HEK293 (cell line): ENCODE measurements at regions not wholly inside any gene's neighbourhood (a gene's known extent, or its start where the extent isn't known, plus 50 kb on each side); places are given as distances from the start of the nearest gene placed in this dataset.

Experiments
- CTCF ChIP-seq: fragments of 450-650 bp; formaldehyde crosslinking; IDR thresholded peaks from 2 replicates; pipeline ENCODE4 v1.5.1; 2016; ENCODE audit warnings: missing biosample characterization, missing genetic modification characterization
- GLIS1 ChIP-seq: fragments of 450-650 bp; formaldehyde crosslinking; IDR thresholded peaks from 2 replicates; pipeline ENCODE4 v1.5.1; 2016; ENCODE audit warnings: missing biosample characterization, missing genetic modification characterization
- REST ChIP-seq: fragments of 450-650 bp; formaldehyde crosslinking; IDR thresholded peaks from 2 replicates; pipeline ENCODE4 v1.5.1; 2016; ENCODE audit warnings: missing biosample characterization, missing genetic modification characterization
- ZBTB1 ChIP-seq: fragments of 450-650 bp; formaldehyde crosslinking; IDR thresholded peaks from 2 replicates; pipeline ENCODE4 v1.5.1; 2016; ENCODE audit warnings: missing biosample characterization, missing genetic modification characterization
- ZFP41 ChIP-seq: fragments of 450-650 bp; formaldehyde crosslinking; IDR thresholded peaks from 2 replicates; pipeline ENCODE4 v1.5.1; 2016; ENCODE audit warnings: missing biosample characterization, missing genetic modification characterization, borderline replicate concordance
- ZNF140 ChIP-seq: fragments of 450-650 bp; formaldehyde crosslinking; IDR thresholded peaks from 2 replicates; pipeline ENCODE4 v1.5.1; 2016; ENCODE audit warnings: missing biosample characterization, missing genetic modification characterization
- ZNF274 ChIP-seq, 2 experiments: fragments of 200-500 bp in 1 of 2; fragments of 450-650 bp in 1 of 2; sonication (Bioruptor generic) in 1 of 2; formaldehyde crosslinking in 1 of 2; IDR thresholded peaks; 2 replicates each; pipeline versions ENCODE4 v1.5.1 to v1.6.1; 2014 to 2016; ENCODE audit warnings: borderline replicate concordance in 1 of 2, inconsistent platforms in 1 of 2, low read length in 1 of 2, missing biosample characterization in 1 of 2, missing genetic modification characterization in 1 of 2
- ZNF280C ChIP-seq: fragments of 450-650 bp; formaldehyde crosslinking; IDR thresholded peaks from 2 replicates; pipeline ENCODE4 v1.5.1; 2016; ENCODE audit warnings: missing biosample characterization, missing genetic modification characterization
- ZNF324 ChIP-seq: fragments of 450-650 bp; formaldehyde crosslinking; IDR thresholded peaks from 2 replicates; pipeline ENCODE4 v1.5.1; 2016; ENCODE audit warnings: missing biosample characterization, missing genetic modification characterization
- ZNF423 ChIP-seq: fragments of 450-650 bp; formaldehyde crosslinking; IDR thresholded peaks from 2 replicates; pipeline ENCODE4 v1.5.1; 2016; ENCODE audit warnings: missing biosample characterization, missing genetic modification characterization
- ZNF645 ChIP-seq: fragments of 450-650 bp; formaldehyde crosslinking; IDR thresholded peaks from 2 replicates; pipeline ENCODE4; 2016; ENCODE audit warnings: missing biosample characterization, missing genetic modification characterization
- ZNF768 ChIP-seq: fragments of 450-650 bp; formaldehyde crosslinking; IDR thresholded peaks from 2 replicates; pipeline ENCODE4 v1.5.1; 2018; ENCODE audit warnings: missing biosample characterization, mild to moderate bottlenecking, missing genetic modification characterization

- no peak for TF ChIP-seq ZNF645 (tag by site-specific recombination)
- no peak for TF ChIP-seq ZBTB1
- TF ChIP-seq ZNF274 (IDR thresholded peaks at IDR 0.05; ENCODE audit: low read length) = no peak
- no peak for TF ChIP-seq ZNF274 (tag by site-specific recombination; IDR thresholded peaks at IDR 0.05; ENCODE audit: borderline replicate concordance)
- no peak for TF ChIP-seq CTCF (tag by site-specific recombination)
- no peak for TF ChIP-seq ZNF324
- TF ChIP-seq ZFP41 (tag by site-specific recombination) = no peak
- no peak for TF ChIP-seq ZNF140 (tag by site-specific recombination)
- TF ChIP-seq ZNF423 (tag by site-specific recombination) = no peak
- TF ChIP-seq REST (tag by site-specific recombination) = no peak
- no peak for TF ChIP-seq ZNF280C (tag by site-specific recombination)
- no peak for TF ChIP-seq ZNF768 (tag by site-specific recombination)
- TF ChIP-seq GLIS1 (tag by site-specific recombination) = no peak
These were observed 486.0 kb downstream of the KCNJ2 start for GRCh38 chr17:70655176-70655958.
